Hepatocyte (in vitro differentiated cells): ENCODE measurements at regions not wholly inside any gene's neighbourhood (a gene's known extent, or its start where the extent isn't known, plus 50 kb on each side); places are given as distances from the start of the nearest gene placed in this dataset. TPM values are rescaled to one million over a fixed set of nuclear protein-coding genes. Genes with fewer than 3 reads are reported as not detected.

Experiments used
- DNase-seq: peaks from one replicate; pipeline ENCODE4 v3.0.0-alpha.2; 2016; ENCODE audit warnings: low spot score
- H2AFZ ChIP-seq: fragments of 200-600 bp; sonication (generic); 2 replicates; pipeline ENCODE4 v1.6.0; 2016; ENCODE audit warnings: antibody characterized with exemption, mild to moderate bottlenecking
- H3K27ac ChIP-seq: fragments of 200-600 bp; sonication (generic); 2 replicates; pipeline ENCODE4 v1.5.1; 2016; ENCODE audit warnings: mild to moderate bottlenecking
- H3K27me3 ChIP-seq: fragments of 200-600 bp; sonication (generic); 2 replicates; pipeline ENCODE4 v1.6.1; 2016
- H3K36me3 ChIP-seq: fragments of 200-600 bp; sonication (generic); replicated peaks from 2 replicates; pipeline ENCODE4 v1.5.1; 2016; ENCODE audit warnings: low read depth; ENCODE audit not compliant: insufficient read depth
- H3K4me1 ChIP-seq: fragments of 200-600 bp; sonication (generic); 2 replicates; pipeline ENCODE4 v1.5.1; 2016; ENCODE audit warnings: mild to moderate bottlenecking, moderate library complexity; ENCODE audit not compliant: insufficient read depth
- H3K4me2 ChIP-seq: fragments of 200-600 bp; sonication (generic); 2 replicates; pipeline ENCODE4 v1.6.0; 2016
- H3K4me3 ChIP-seq: fragments of 200-600 bp; sonication (generic); 2 replicates; pipeline ENCODE4 v1.5.1; 2016; ENCODE audit warnings: mild to moderate bottlenecking
- H3K79me2 ChIP-seq: fragments of 200-600 bp; sonication (generic); 2 replicates; pipeline ENCODE4 v1.6.0; 2017; ENCODE audit warnings: mild to moderate bottlenecking
- H3K9me2 ChIP-seq: fragments of 200-600 bp; sonication (generic); replicated peaks from 2 replicates; pipeline ENCODE4 v1.6.0; 2017; ENCODE audit warnings: mild to moderate bottlenecking; ENCODE audit not compliant: insufficient read depth
- H3K9me3 ChIP-seq: fragments of 200-600 bp; sonication (generic); 2 replicates; pipeline ENCODE4 v1.5.1; 2016; ENCODE audit warnings: low read depth, mild to moderate bottlenecking
- H4K20me1 ChIP-seq: fragments of 200-600 bp; sonication (generic); 2 replicates; pipeline ENCODE4 v1.6.0; 2016; ENCODE audit warnings: mild to moderate bottlenecking; ENCODE audit not compliant: insufficient read depth, poor library complexity, severe bottlenecking
- CTCF ChIP-seq: fragments of 200-600 bp; sonication (generic); IDR thresholded peaks from 2 replicates; pipeline ENCODE4 v1.5.1; 2016; ENCODE audit warnings: antibody characterized with exemption, mild to moderate bottlenecking; ENCODE audit not compliant: poor library complexity
- EZH2 ChIP-seq: fragments of 200-600 bp; sonication (generic); IDR thresholded peaks from 2 replicates; pipeline ENCODE4 v1.6.1; 2016; ENCODE audit warnings: antibody characterized with exemption, mild to moderate bottlenecking, borderline replicate concordance
- EZH2phosphoT487 ChIP-seq: fragments of 200-600 bp; sonication (generic); IDR thresholded peaks from one replicate; pipeline ENCODE4 v1.6.1; 2018; ENCODE audit warnings: antibody characterized with exemption, mild to moderate bottlenecking, low read depth, moderate library complexity; ENCODE audit not compliant: unreplicated experiment, severe bottlenecking
- WGBS: methylation state at CpG from one replicate; pipeline ENCODE4 v1.1.6; 2016; ENCODE audit warnings: low lambda C conversion rate; ENCODE audit errors: missing lambda C conversion rate; 5-methylcytosine and 5-hydroxymethylcytosine counted together
- microRNA counts: library from miRNA; unstranded; fragments of <30 nt; microRNA quantifications from one replicate; lab custom pipeline; 2017
- microRNA-seq: library from miRNA; unstranded; fragments of <30 nt; microRNA quantifications from one replicate; pipeline ENCODE4, GENCODE V29; 2017
- small RNA-seq: library from RNA; depleted of rRNA; stranded (forward); fragments of <200 nt; gene quantifications from one replicate; pipeline ENCODE3, GENCODE V24; 2014

GRCh38 chr20:25750220-25750764 is 53.6 kb upstream of the ZNF337 start:
- Histone ChIP-seq H4K20me1 (no peaks in the 10 kb centered on the region), H3K36me3 (no peaks in the 10 kb centered on the region), H3K4me2 (no peak overlapping the region), H2AFZ (no peak overlapping the region), H3K9me2 (no peaks in the 10 kb centered on the region), H3K4me3 (no peak overlapping the region), H3K27ac (no peak overlapping the region), H3K9me3 (no peaks in the 10 kb centered on the region), H3K4me1 (no peaks in the 10 kb centered on the region), H3K79me2 (no peaks in the 10 kb centered on the region), H3K27me3 (no peaks in the 10 kb centered on the region)
- TF ChIP-seq EZH2 = no peak
- no peak for DNase-seq
- 94% methylated on average over 9 of the region's 9 CpGs for WGBS

- Histone ChIP-seq H3K36me3 (no peaks in the 10 kb centered on the region), H3K4me1 (no peaks in the 10 kb centered on the region), H4K20me1 (no peaks in the 10 kb centered on the region), H3K9me3 (no peaks in the 10 kb centered on the region), H3K27me3 (no peaks in the 10 kb centered on the region), H2AFZ (no peak overlapping the region), H3K4me2 (no peak overlapping the region), H3K9me2 (no peaks in the 10 kb centered on the region), H3K79me2 (no peaks in the 10 kb centered on the region), H3K27ac (no peak overlapping the region), H3K4me3 (no peak overlapping the region)
- no peak for TF ChIP-seq EZH2phosphoT487
- TF ChIP-seq CTCF = no peak
- no peak for TF ChIP-seq EZH2
- WGBS = 88% methylated on average over 4 of the region's 4 CpGs
- no peak for DNase-seq
Measured at GRCh38 chr20:25749649-25750048, 53.0 kb upstream of the ZNF337 start.

MicroRNAs encoded in the stretch of these regions (microRNA counts, 767-probe panel; counts per million panel counts)
- not detected for microRNA hsa-miR-663a (lab: Ali Mortazavi, UCI)

Small RNA genes in the stretch of these regions (microRNA-seq; reads per million reads assigned to microRNA genes)
- gene MIR663A = not detected

Small RNA genes in the stretch of these regions (small RNA-seq; reads per million reads assigned to genes)
- gene CFTRP1 = not detected
